GM12878 (cell line): ENCODE measurements at regions not wholly inside any gene's neighbourhood (a gene's known extent, or its start where the extent isn't known, plus 50 kb on each side); places are given as distances from the start of the nearest gene placed in this dataset.

Experiments
- ATAC-seq: fragments of 200-7000 bp; cut with Tn5 transposase; 3 replicates; pipeline ENCODE4 v1.9.1; 2020; ENCODE audit warnings: mild to moderate bottlenecking, moderate library complexity
- BruUV-seq: library from RNA; stranded (reverse); fragments of 400-500 nt; replicated peaks from 2 replicates; lab custom pipeline; 2021; lab: Mats Ljungman, UMichigan
- CTCF ChIA-PET: fragments of 300-600 bp; sonication (Branson Sonifier 250); formaldehyde crosslinking; extraction: SDS; loops from one replicate; lab custom pipeline; 2021; ENCODE audit warnings: inconsistent platforms; lab: Yijun Ruan, JAX
- POLR2A ChIA-PET: fragments of 350-600 bp; formaldehyde crosslinking; extraction: SDS; loops from one replicate; lab custom pipeline; 2021; ENCODE audit warnings: inconsistent platforms; lab: Charles Lee
- RAD21 ChIA-PET: fragments of 300-600 bp; sonication (Branson Sonifier 250); formaldehyde crosslinking; loops from one replicate; lab custom pipeline; 2023; ENCODE audit warnings: antibody characterized with exemption; ENCODE audit not compliant: unreplicated experiment; lab: Charles Lee
- SMC1A ChIA-PET: fragments of 300-600 bp; sonication (Branson Sonifier 250); formaldehyde crosslinking; loops from one replicate; lab custom pipeline; 2023; ENCODE audit not compliant: unreplicated experiment, uncharacterized antibody; lab: Charles Lee
- DNase-seq: peaks from one replicate; pipeline ENCODE4 v3.0.0-alpha.2; 2011; ENCODE audit warnings: low read depth, low spot score
- FAIRE-seq: peaks from 3 replicates; lab custom pipeline; 2011; peaks lifted over from hg19 to GRCh38; lab: Jason Lieb, UNC
- H2AFZ ChIP-seq: 2 replicates; pipeline ENCODE4 v1.6.0; 2011; ENCODE audit warnings: low read depth, low read length, control low read depth; ENCODE audit not compliant: control insufficient read depth
- H3K27ac ChIP-seq: 2 replicates; pipeline ENCODE4 v1.5.1; 2011; ENCODE audit warnings: control low read depth; ENCODE audit not compliant: control insufficient read depth, insufficient read depth
- H3K27me3 ChIP-seq, 2 experiments: replicated peaks in 1 of 2; 2 replicates each; pipeline versions ENCODE4 v1.6.0 to v1.6.1; 2011; ENCODE audit warnings: low read length in 1 of 2; ENCODE audit not compliant: control insufficient read depth in 2 of 2, insufficient read depth in 2 of 2
- H3K36me3 ChIP-seq, 2 experiments: 2 replicates each; pipeline ENCODE4 v1.5.1; 2011; ENCODE audit warnings: low read length in 1 of 2; ENCODE audit not compliant: control insufficient read depth in 2 of 2, insufficient read depth in 2 of 2
- H3K4me1 ChIP-seq: 2 replicates; pipeline ENCODE4 v1.6.1; 2011; ENCODE audit warnings: mild to moderate bottlenecking, low read length, moderate library complexity, mixed read lengths; ENCODE audit not compliant: control insufficient read depth, insufficient read depth
- H3K4me2 ChIP-seq: 2 replicates; pipeline ENCODE4 v1.6.0; 2011; ENCODE audit warnings: control low read depth; ENCODE audit not compliant: control insufficient read depth, insufficient read depth
- H3K4me3 ChIP-seq: fragments of 200-600 bp; sonication (generic); 2 replicates; pipeline ENCODE4 v1.5.1; 2016
- H3K79me2 ChIP-seq: 2 replicates; pipeline ENCODE4 v1.6.0; 2011; ENCODE audit warnings: low read length; ENCODE audit not compliant: control insufficient read depth, insufficient read depth
- H3K9ac ChIP-seq: 2 replicates; pipeline ENCODE4 v1.8.0; 2011; ENCODE audit warnings: low read length, control low read depth, mixed read lengths; ENCODE audit not compliant: control insufficient read depth, insufficient read depth
- H3K9me3 ChIP-seq: replicated peaks from 3 replicates; pipeline ENCODE4 v1.5.1; 2011; ENCODE audit warnings: mild to moderate bottlenecking, low read length; ENCODE audit not compliant: control insufficient read depth, insufficient read depth
- H4K20me1 ChIP-seq: 2 replicates; pipeline ENCODE4 v1.6.0; 2011; ENCODE audit not compliant: control insufficient read depth, insufficient read depth
- CBFB ChIP-seq: IDR thresholded peaks from 2 replicates; pipeline ENCODE4 v1.6.1; 2016; ENCODE audit warnings: antibody characterized with exemption, low read depth
- CHD2 ChIP-seq: IDR thresholded peaks from 2 replicates; pipeline ENCODE4 v1.6.1; 2011; ENCODE audit warnings: low read depth, low read length, improper control_type of control experiment, borderline replicate concordance
- CTCF ChIP-seq, 3 experiments: IDR thresholded peaks in 2 of 3; conservative IDR thresholded peaks in 1 of 3; 2 replicates each; pipeline ENCODE4 v1.5.1; 2011; ENCODE audit warnings: low read depth in 3 of 3, low read length in 3 of 3, mild to moderate bottlenecking in 3 of 3, control low read depth in 2 of 3, moderate library complexity in 2 of 3, inconsistent platforms in 1 of 3, mixed read lengths in 1 of 3; ENCODE audit not compliant: control insufficient read depth in 2 of 3, insufficient read depth in 1 of 3; ENCODE audit errors: extremely low read depth in 1 of 3
- E2F8 ChIP-seq: fragments of 450-650 bp; IDR thresholded peaks from 2 replicates; pipeline ENCODE4 v1.6.1; 2018; ENCODE audit warnings: mild to moderate bottlenecking, low read depth, moderate library complexity; ENCODE audit not compliant: partially characterized antibody
- KLF5 ChIP-seq: fragments of 450-650 bp; IDR thresholded peaks from 2 replicates; pipeline ENCODE4 v1.6.1; 2014; ENCODE audit warnings: mild to moderate bottlenecking; ENCODE audit not compliant: partially characterized antibody
- MTA3 ChIP-seq: IDR thresholded peaks from 2 replicates; pipeline ENCODE4 v1.6.1; 2012; ENCODE audit warnings: low read length, inconsistent platforms, borderline replicate concordance
- NR2C2 ChIP-seq: IDR thresholded peaks from 2 replicates; pipeline ENCODE4 v1.6.1; 2011; ENCODE audit warnings: borderline replicate concordance, low read depth; ENCODE audit not compliant: control insufficient read depth, insufficient read length
- SMC3 ChIP-seq: IDR thresholded peaks from 2 replicates; pipeline ENCODE4 v1.6.1; 2011; ENCODE audit warnings: low read length, improper control_type of control experiment, borderline replicate concordance
- SREBF1 ChIP-seq: IDR thresholded peaks from 2 replicates; pipeline ENCODE4 v1.6.1; 2012; ENCODE audit warnings: mild to moderate bottlenecking, low read length
- TARDBP ChIP-seq: IDR thresholded peaks from 2 replicates; pipeline ENCODE4 v1.6.1; 2016; ENCODE audit warnings: borderline replicate concordance
- TCF7 ChIP-seq: IDR thresholded peaks from 2 replicates; pipeline ENCODE4 v1.6.1; 2014; ENCODE audit warnings: antibody characterized with exemption, borderline replicate concordance
- USF1 ChIP-seq: IDR thresholded peaks from 2 replicates; pipeline ENCODE4 v1.6.1; 2011; ENCODE audit warnings: borderline replicate concordance, low read depth, mild to moderate bottlenecking, moderate library complexity, mixed read lengths, low read length; ENCODE audit not compliant: insufficient read depth; ENCODE audit errors: extremely low read length
- USF2 ChIP-seq: IDR thresholded peaks from 2 replicates; pipeline ENCODE4 v1.6.1; 2011; ENCODE audit warnings: low read depth, low read length, improper control_type of control experiment, borderline replicate concordance
- ZNF687 ChIP-seq: fragments of 450-650 bp; IDR thresholded peaks from 2 replicates; pipeline ENCODE4 v1.6.1; 2017; ENCODE audit warnings: mild to moderate bottlenecking, moderate library complexity
- WGBS: methylation state at CpG from one replicate; pipeline ENCODE4 v1.1.6; 2016; ENCODE audit warnings: low lambda C conversion rate; ENCODE audit not compliant: insufficient replicate concordance, insufficient coverage; ENCODE audit errors: missing lambda C conversion rate; 5-methylcytosine and 5-hydroxymethylcytosine counted together
- in situ Hi-C: fragments of 300-500 bp; cut with MboI; formaldehyde crosslinking; loops from 9 replicates; pipeline ENCODE4 v1.14.3; 2018; ENCODE audit warnings: mixed read lengths
- intact Hi-C: fragments of 100-400 bp; cut with micrococcal nuclease; formaldehyde crosslinking; loops from one replicate; pipeline ENCODE4 v1.14.2; 2022; ENCODE audit not compliant: unreplicated experiment

GRCh38 chr13:92966341-92966740 lies 260.3 kb upstream of the GPC6 start:
- Histone ChIP-seq H3K4me3 (no peak overlapping the region), H3K36me3 (no peaks in the 10 kb centered on the region), H3K27me3 (no peaks in the 10 kb centered on the region), H3K79me2 (no peaks in the 10 kb centered on the region), H2AFZ (no peak overlapping the region), H3K9ac (no peak overlapping the region), H4K20me1 (no peaks in the 10 kb centered on the region), H3K27ac (no peak overlapping the region), H3K4me2 (no peak overlapping the region), H3K4me1 (no peaks in the 10 kb centered on the region), H3K9me3 (no peaks in the 10 kb centered on the region; the same call in 2 of the 3 replicates)
- ChIA-PET RAD21 (no interaction called here), CTCF (interaction anchor here (0.5 to 1.0 kb wide), 3 partner anchors 16 to 1226 kb away, joined by 3 to 4 read pairs (median 3); no protein-coding TSS in a partner anchor), POLR2A (no interaction called here), SMC1A (interaction anchor here (0.6 to 2.0 kb wide), 4 partner anchors 27 to 392 kb away, joined by 3 to 5 read pairs (median 4); no protein-coding TSS in a partner anchor)
- no peak for DNase-seq
- intact Hi-C loops, result no loop called here
- no peak for ATAC-seq
- no peak for FAIRE-seq
- in situ Hi-C loops, result no loop called here
- whole genome bisulfite sequencing, result 30% methylated on average over 8 of the region's 8 CpGs
- TF ChIP-seq TCF7 (no peak), USF2 (no peak), CBFB (no peak), TARDBP (no peak), NR2C2 (no peak), USF1 (no peak), SREBF1 (no peak), CHD2 (no peak), KLF5 (no peak), SMC3 (no peak), ZNF687 (no peak), E2F8 (no peak), MTA3 (no peak), CTCF (IDR thresholded peaks at IDR 0.05 in 2 of 3, conservative IDR thresholded peaks at IDR 0.05 in 1 of 3; ENCODE audit: control insufficient read depth in 2 of 3, extremely low read depth in 1 of 3, insufficient read depth in 1 of 3, low read depth in 3 of 3, low read length in 3 of 3) (no peak)
- no TSS peak for BruUV-seq
